DND-41 (cell line): ENCODE measurements at regions not wholly inside any gene's neighbourhood (a gene's known extent, or its start where the extent isn't known, plus 50 kb on each side); places are given as distances from the start of the nearest gene placed in this dataset.

Source experiments
- ATAC-seq: fragments of 200-7000 bp; cut with Tn5 transposase; 3 replicates; pipeline ENCODE4 v1.9.1; 2021; ENCODE audit warnings: low read depth; ENCODE audit not compliant: insufficient read depth
- DNase-seq: peaks from one replicate; pipeline ENCODE4 v3.0.0-alpha.2; 2020
- H2AFZ ChIP-seq: 2 replicates; pipeline ENCODE4 v1.6.0; 2012; ENCODE audit warnings: low read depth, low read length
- H3K27ac ChIP-seq: 2 replicates; pipeline ENCODE4 v1.5.1; 2012; ENCODE audit warnings: low read length, inconsistent platforms
- H3K27me3 ChIP-seq: fragments of 200-600 bp; sonication (generic); 2 replicates; pipeline ENCODE4 v1.6.0; 2012; ENCODE audit warnings: low read length, mild to moderate bottlenecking, inconsistent platforms; ENCODE audit not compliant: insufficient read depth, poor library complexity
- H3K36me3 ChIP-seq: 2 replicates; pipeline ENCODE4 v1.5.1; 2012; ENCODE audit warnings: low read length, inconsistent platforms; ENCODE audit not compliant: insufficient read depth
- H3K4me1 ChIP-seq: 2 replicates; pipeline ENCODE4 v1.5.1; 2012; ENCODE audit warnings: mild to moderate bottlenecking, low read length; ENCODE audit not compliant: insufficient read depth
- H3K4me2 ChIP-seq: 2 replicates; pipeline ENCODE4 v1.6.0; 2012; ENCODE audit warnings: mild to moderate bottlenecking, moderate library complexity, low read length, inconsistent platforms; ENCODE audit not compliant: insufficient read depth
- H3K4me3 ChIP-seq, 2 experiments: fragments of 200-600 bp in 1 of 2; shearing (Covaris generic) in 1 of 2; 2 replicates each; pipeline ENCODE4 v1.5.1; 2012 to 2016; ENCODE audit warnings: inconsistent platforms in 2 of 2, low read length in 2 of 2, mild to moderate bottlenecking in 2 of 2, low read depth in 1 of 2, moderate library complexity in 1 of 2
- H3K79me2 ChIP-seq: 2 replicates; pipeline ENCODE4 v1.6.0; 2012; ENCODE audit warnings: low read length, inconsistent platforms; ENCODE audit not compliant: insufficient read depth
- H3K9ac ChIP-seq: 2 replicates; pipeline ENCODE4 v1.6.0; 2012; ENCODE audit warnings: low read depth, mild to moderate bottlenecking, inconsistent platforms, low read length, moderate library complexity
- H3K9me3 ChIP-seq: 2 replicates; pipeline ENCODE4 v1.5.1; 2012; ENCODE audit warnings: low read length, moderate library complexity, mild to moderate bottlenecking, inconsistent platforms; ENCODE audit not compliant: insufficient read depth, severe bottlenecking
- H4K20me1 ChIP-seq: 2 replicates; pipeline ENCODE4 v1.6.0; 2012; ENCODE audit warnings: low read length; ENCODE audit not compliant: insufficient read depth
- EZH2 ChIP-seq: IDR thresholded peaks from 3 replicates; pipeline ENCODE4 v1.6.1; 2012; ENCODE audit warnings: borderline replicate concordance, low read depth, mild to moderate bottlenecking, moderate library complexity, low read length, inconsistent platforms; ENCODE audit not compliant: severe bottlenecking
- TF ChIP-seq, protein P1 (sequence below): IDR thresholded peaks from 2 replicates; pipeline ENCODE4 v1.5.1; 2012; ENCODE audit warnings: borderline replicate concordance, low read length, moderate library complexity, mild to moderate bottlenecking; ENCODE audit not compliant: poor library complexity, severe bottlenecking; ENCODE audit errors: extremely low read depth

DNA sequence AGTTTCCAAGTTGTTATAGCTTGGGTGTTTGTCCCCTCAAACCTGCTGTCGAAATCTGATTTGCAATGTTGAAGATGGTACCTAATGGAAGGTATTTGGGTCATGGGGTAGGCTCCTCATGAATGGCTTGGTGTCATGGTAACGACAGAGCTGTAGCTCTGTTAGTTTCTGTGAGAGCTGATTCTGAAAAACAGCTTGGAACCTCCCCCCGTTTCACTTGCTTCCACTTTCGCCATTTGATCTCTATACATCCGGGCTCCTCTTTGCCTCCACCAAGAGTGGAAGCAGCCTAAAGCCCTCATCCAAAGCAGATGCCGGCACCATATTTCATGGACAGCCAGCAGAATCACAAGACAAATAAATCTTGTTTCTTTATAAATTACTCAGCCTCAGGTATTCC, 1035.1 kb upstream of the SLC39A10 start:
- H3K27ac ChIP-seq, result no peak overlapping the region
- no peaks in the 10 kb centered on the region for H3K27me3 ChIP-seq
- H4K20me1 ChIP-seq, result no peaks in the 10 kb centered on the region
- no peaks in the 10 kb centered on the region for H3K9me3 ChIP-seq
- H3K4me1 ChIP-seq, result no peaks in the 10 kb centered on the region
- ATAC-seq, result no peak
- no peaks in the 10 kb centered on the region for H3K79me2 ChIP-seq
- H3K36me3 ChIP-seq, result no peaks in the 10 kb centered on the region
- no peak overlapping the region for H3K9ac ChIP-seq
- no peak for TF ChIP-seq EZH2
- TF ChIP-seq, protein P1, sequence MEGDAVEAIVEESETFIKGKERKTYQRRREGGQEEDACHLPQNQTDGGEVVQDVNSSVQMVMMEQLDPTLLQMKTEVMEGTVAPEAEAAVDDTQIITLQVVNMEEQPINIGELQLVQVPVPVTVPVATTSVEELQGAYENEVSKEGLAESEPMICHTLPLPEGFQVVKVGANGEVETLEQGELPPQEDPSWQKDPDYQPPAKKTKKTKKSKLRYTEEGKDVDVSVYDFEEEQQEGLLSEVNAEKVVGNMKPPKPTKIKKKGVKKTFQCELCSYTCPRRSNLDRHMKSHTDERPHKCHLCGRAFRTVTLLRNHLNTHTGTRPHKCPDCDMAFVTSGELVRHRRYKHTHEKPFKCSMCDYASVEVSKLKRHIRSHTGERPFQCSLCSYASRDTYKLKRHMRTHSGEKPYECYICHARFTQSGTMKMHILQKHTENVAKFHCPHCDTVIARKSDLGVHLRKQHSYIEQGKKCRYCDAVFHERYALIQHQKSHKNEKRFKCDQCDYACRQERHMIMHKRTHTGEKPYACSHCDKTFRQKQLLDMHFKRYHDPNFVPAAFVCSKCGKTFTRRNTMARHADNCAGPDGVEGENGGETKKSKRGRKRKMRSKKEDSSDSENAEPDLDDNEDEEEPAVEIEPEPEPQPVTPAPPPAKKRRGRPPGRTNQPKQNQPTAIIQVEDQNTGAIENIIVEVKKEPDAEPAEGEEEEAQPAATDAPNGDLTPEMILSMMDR, result no peak
- no peak overlapping the region for H2AFZ ChIP-seq
- DNase-seq, result no peak
- no peak overlapping the region for H3K4me3 ChIP-seq
- no peak overlapping the region for H3K4me2 ChIP-seq

DNA sequence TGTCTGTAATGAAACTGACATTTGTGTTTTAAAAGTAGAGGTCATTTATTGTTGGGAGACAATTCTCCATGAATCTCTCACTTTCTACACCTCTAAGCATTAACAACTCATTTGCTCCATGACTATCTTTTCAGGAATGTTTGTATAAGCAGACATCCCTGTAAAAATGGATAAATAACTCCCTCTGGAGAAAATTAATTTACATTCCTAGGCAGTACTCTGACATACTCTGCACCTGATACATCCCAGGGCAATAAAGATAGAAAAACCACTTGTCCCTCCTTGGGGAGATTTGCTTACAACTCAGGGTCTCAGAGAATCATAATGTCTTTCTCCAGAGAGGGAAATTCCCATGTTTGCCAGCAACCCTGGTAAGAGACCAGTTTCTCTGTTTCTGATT, 1037.7 kb upstream of the SLC39A10 start:
- Histone ChIP-seq H3K4me1 (no peaks in the 10 kb centered on the region), H3K4me3 (no peak overlapping the region), H4K20me1 (no peaks in the 10 kb centered on the region), H3K9ac (no peak overlapping the region), H3K27me3 (no peaks in the 10 kb centered on the region), H3K36me3 (no peaks in the 10 kb centered on the region), H3K79me2 (no peaks in the 10 kb centered on the region), H3K4me2 (no peak overlapping the region), H3K27ac (no peak overlapping the region), H3K9me3 (no peaks in the 10 kb centered on the region), H2AFZ (no peak overlapping the region; the same call in 1 of the 2 replicates)
- ATAC-seq (no peak), DNase-seq (no peak)
- TF ChIP-seq, protein P1, result no peak

DNA sequence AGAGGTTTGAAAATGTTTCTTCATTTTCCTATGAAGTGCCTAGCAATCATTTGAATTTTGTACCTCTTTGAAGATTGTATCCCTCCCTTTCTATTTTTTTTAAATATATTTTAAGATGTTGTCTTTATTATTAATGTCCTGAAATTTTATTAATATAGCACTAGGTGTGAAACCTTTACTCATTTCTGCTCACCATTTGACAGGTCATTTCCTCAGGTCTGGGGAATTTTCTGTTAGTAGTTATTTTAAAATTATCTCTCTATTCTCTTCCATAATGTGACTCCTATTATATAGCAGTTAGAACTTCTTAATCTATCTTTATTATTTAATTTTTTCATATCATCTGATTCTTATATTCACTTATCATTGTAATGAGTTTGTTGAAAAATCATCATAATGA, 1038.6 kb upstream of the SLC39A10 start:
- ATAC-seq, result no peak
- DNase-seq, result no peak
- H3K9me3 ChIP-seq, result no peaks in the 10 kb centered on the region
- no peak overlapping the region for H3K4me3 ChIP-seq
- H3K79me2 ChIP-seq, result no peaks in the 10 kb centered on the region
- no peak overlapping the region for H3K4me2 ChIP-seq
- H3K36me3 ChIP-seq, result no peaks in the 10 kb centered on the region
- H2AFZ ChIP-seq, result no peak overlapping the region
- H4K20me1 ChIP-seq, result no peaks in the 10 kb centered on the region
- TF ChIP-seq EZH2, result no peak
- TF ChIP-seq, protein P1, result no peak
- H3K27ac ChIP-seq, result no peak overlapping the region
- no peaks in the 10 kb centered on the region for H3K4me1 ChIP-seq
- H3K9ac ChIP-seq, result no peak overlapping the region
- H3K27me3 ChIP-seq, result no peaks in the 10 kb centered on the region

DNA sequence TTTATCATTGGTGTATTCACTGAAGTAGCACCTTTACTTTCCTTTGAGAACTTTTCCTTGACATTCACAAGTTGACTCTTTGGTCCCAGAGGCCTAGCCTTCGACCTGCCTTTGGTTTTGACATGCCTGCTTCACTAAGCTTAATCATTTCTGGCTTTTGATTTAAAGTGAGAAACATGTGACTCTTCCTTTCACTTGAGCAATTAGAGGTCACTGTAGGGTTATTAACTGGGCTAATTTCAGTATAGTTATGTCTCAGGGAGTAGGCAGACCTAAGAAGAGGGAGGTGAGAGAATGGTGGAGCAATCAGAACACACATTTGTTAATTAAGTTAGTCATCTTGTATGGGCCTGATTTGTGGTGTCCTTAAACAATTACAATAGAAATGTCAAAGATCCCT, 1040.7 kb upstream of the SLC39A10 start:
- no peak overlapping the region for H3K4me2 ChIP-seq
- no peaks in the 10 kb centered on the region for H3K27me3 ChIP-seq
- ATAC-seq, result no peak
- H3K9me3 ChIP-seq, result peaks cover 8% of the 10 kb centered on the region
- no peak overlapping the region for H3K4me3 ChIP-seq
- peak overlapping the region; percentile 7; the same call in 1 of the 2 replicates for H2AFZ ChIP-seq
- H4K20me1 ChIP-seq, result no peaks in the 10 kb centered on the region
- H3K36me3 ChIP-seq, result no peaks in the 10 kb centered on the region
- H3K79me2 ChIP-seq, result no peaks in the 10 kb centered on the region
- TF ChIP-seq, protein P1, result no peak
- TF ChIP-seq EZH2, result no peak
- no peaks in the 10 kb centered on the region for H3K4me1 ChIP-seq
- no peak overlapping the region for H3K9ac ChIP-seq
- no peak overlapping the region for H3K27ac ChIP-seq
- no peak for DNase-seq
